ENCODE measurements at regions not wholly inside any gene's neighbourhood (a gene's known extent, or its start where the extent isn't known, plus 50 kb on each side); places are given as distances from the start of the nearest gene placed in this dataset.

- Histone ChIP-seq H3K4me1 (ENCODE audit: control insufficient read depth, insufficient read depth, low read length) (peaks cover 4% of the 10 kb centered on the region), H3K36me3 (ENCODE audit: control insufficient read depth, insufficient read depth, low read length) (no peaks in the 10 kb centered on the region), H3K9me3 (ENCODE audit: control insufficient read depth, insufficient read depth, low read length) (no peaks in the 10 kb centered on the region), H3K27me3 (ENCODE audit: control insufficient read depth, insufficient read depth, low read length) (no peaks in the 10 kb centered on the region), H3K9ac (ENCODE audit: low read depth, low read length) (no peak overlapping the region), H3K4me3 (ENCODE audit: low read depth, low read length) (no peak overlapping the region)
These were observed 209.2 kb downstream of the CTTN start for GRCh38 chr11:70607561-70607960.

- Histone ChIP-seq H3K27me3 (ENCODE audit: control insufficient read depth, insufficient read depth, low read length) (no peaks in the 10 kb centered on the region), H3K4me1 (ENCODE audit: control insufficient read depth, insufficient read depth, low read length) (peaks cover 4% of the 10 kb centered on the region), H3K36me3 (ENCODE audit: control insufficient read depth, insufficient read depth, low read length) (no peaks in the 10 kb centered on the region), H3K9me3 (ENCODE audit: control insufficient read depth, insufficient read depth, low read length) (no peaks in the 10 kb centered on the region), H3K9ac (ENCODE audit: low read depth, low read length) (no peak overlapping the region), H3K4me3 (ENCODE audit: low read depth, low read length) (no peak overlapping the region)
These were observed 210.5 kb downstream of the CTTN start for GRCh38 chr11:70608568-70609470.

- Histone ChIP-seq H3K4me1 (ENCODE audit: control insufficient read depth, insufficient read depth, low read length) (peaks cover 4% of the 10 kb centered on the region), H3K4me3 (ENCODE audit: low read depth, low read length) (no peak overlapping the region), H3K9ac (ENCODE audit: low read depth, low read length) (no peak overlapping the region), H3K27me3 (ENCODE audit: control insufficient read depth, insufficient read depth, low read length) (no peaks in the 10 kb centered on the region), H3K36me3 (ENCODE audit: control insufficient read depth, insufficient read depth, low read length) (no peaks in the 10 kb centered on the region), H3K9me3 (ENCODE audit: control insufficient read depth, insufficient read depth, low read length) (no peaks in the 10 kb centered on the region)
These were observed 212.5 kb downstream of the CTTN start for GRCh38 chr11:70610566-70611565.

GRCh38 chr11:70611821-70612220 lies 213.5 kb downstream of the CTTN start:
- peaks cover 4% of the 10 kb centered on the region for H3K4me1 ChIP-seq (ENCODE audit: control insufficient read depth, insufficient read depth, low read length)
- H3K9ac ChIP-seq (ENCODE audit: low read depth, low read length) = no peak overlapping the region
- no peaks in the 10 kb centered on the region for H3K27me3 ChIP-seq (ENCODE audit: control insufficient read depth, insufficient read depth, low read length)
- H3K4me3 ChIP-seq (ENCODE audit: low read depth, low read length) = no peak overlapping the region
- H3K36me3 ChIP-seq (ENCODE audit: control insufficient read depth, insufficient read depth, low read length) = no peaks in the 10 kb centered on the region
- no peaks in the 10 kb centered on the region for H3K9me3 ChIP-seq (ENCODE audit: control insufficient read depth, insufficient read depth, low read length)

GRCh38 chr11:70612459-70613141 lies 214.3 kb downstream of the CTTN start:
- H3K36me3 ChIP-seq (ENCODE audit: control insufficient read depth, insufficient read depth, low read length) = no peaks in the 10 kb centered on the region
- H3K4me3 ChIP-seq (ENCODE audit: low read depth, low read length) = no peak overlapping the region
- no peaks in the 10 kb centered on the region for H3K27me3 ChIP-seq (ENCODE audit: control insufficient read depth, insufficient read depth, low read length)
- no peak overlapping the region for H3K9ac ChIP-seq (ENCODE audit: low read depth, low read length)
- H3K4me1 ChIP-seq (ENCODE audit: control insufficient read depth, insufficient read depth, low read length) = peaks cover 4% of the 10 kb centered on the region
- no peaks in the 10 kb centered on the region for H3K9me3 ChIP-seq (ENCODE audit: control insufficient read depth, insufficient read depth, low read length)

GRCh38 chr11:70614034-70614681 lies 215.8 kb downstream of the CTTN start:
- Histone ChIP-seq H3K4me3 (ENCODE audit: low read depth, low read length) (no peak overlapping the region), H3K27me3 (ENCODE audit: control insufficient read depth, insufficient read depth, low read length) (no peaks in the 10 kb centered on the region), H3K36me3 (ENCODE audit: control insufficient read depth, insufficient read depth, low read length) (no peaks in the 10 kb centered on the region), H3K9me3 (ENCODE audit: control insufficient read depth, insufficient read depth, low read length) (no peaks in the 10 kb centered on the region), H3K9ac (ENCODE audit: low read depth, low read length) (no peak overlapping the region), H3K4me1 (ENCODE audit: control insufficient read depth, insufficient read depth, low read length) (peaks cover 4% of the 10 kb centered on the region)

GRCh38 chr11:70615036-70615875 lies 216.9 kb downstream of the CTTN start:
- no peaks in the 10 kb centered on the region for H3K27me3 ChIP-seq (ENCODE audit: control insufficient read depth, insufficient read depth, low read length)
- H3K4me1 ChIP-seq (ENCODE audit: control insufficient read depth, insufficient read depth, low read length) = peaks cover 4% of the 10 kb centered on the region
- H3K36me3 ChIP-seq (ENCODE audit: control insufficient read depth, insufficient read depth, low read length) = no peaks in the 10 kb centered on the region
- no peak overlapping the region for H3K4me3 ChIP-seq (ENCODE audit: low read depth, low read length)
- H3K9ac ChIP-seq (ENCODE audit: low read depth, low read length) = no peak overlapping the region
- H3K9me3 ChIP-seq (ENCODE audit: control insufficient read depth, insufficient read depth, low read length) = no peaks in the 10 kb centered on the region

GRCh38 chr11:70616317-70616716 lies 218.0 kb downstream of the CTTN start:
- no peaks in the 10 kb centered on the region for H3K27me3 ChIP-seq (ENCODE audit: control insufficient read depth, insufficient read depth, low read length)
- no peaks in the 10 kb centered on the region for H3K36me3 ChIP-seq (ENCODE audit: control insufficient read depth, insufficient read depth, low read length)
- H3K4me3 ChIP-seq (ENCODE audit: low read depth, low read length) = no peak overlapping the region
- H3K4me1 ChIP-seq (ENCODE audit: control insufficient read depth, insufficient read depth, low read length) = no peaks in the 10 kb centered on the region
- H3K9me3 ChIP-seq (ENCODE audit: control insufficient read depth, insufficient read depth, low read length) = no peaks in the 10 kb centered on the region
- no peak overlapping the region for H3K9ac ChIP-seq (ENCODE audit: low read depth, low read length)

GRCh38 chr11:70616938-70617654 lies 218.8 kb downstream of the CTTN start:
- H3K27me3 ChIP-seq (ENCODE audit: control insufficient read depth, insufficient read depth, low read length) = no peaks in the 10 kb centered on the region
- H3K4me3 ChIP-seq (ENCODE audit: low read depth, low read length) = no peak overlapping the region
- H3K9ac ChIP-seq (ENCODE audit: low read depth, low read length) = no peak overlapping the region
- H3K4me1 ChIP-seq (ENCODE audit: control insufficient read depth, insufficient read depth, low read length) = no peaks in the 10 kb centered on the region
- no peaks in the 10 kb centered on the region for H3K9me3 ChIP-seq (ENCODE audit: control insufficient read depth, insufficient read depth, low read length)
- no peaks in the 10 kb centered on the region for H3K36me3 ChIP-seq (ENCODE audit: control insufficient read depth, insufficient read depth, low read length)

- H3K9ac ChIP-seq (ENCODE audit: low read depth, low read length) = no peak overlapping the region
- H3K4me3 ChIP-seq (ENCODE audit: low read depth, low read length) = no peak overlapping the region
- no peaks in the 10 kb centered on the region for H3K4me1 ChIP-seq (ENCODE audit: control insufficient read depth, insufficient read depth, low read length)
- no peaks in the 10 kb centered on the region for H3K36me3 ChIP-seq (ENCODE audit: control insufficient read depth, insufficient read depth, low read length)
- H3K27me3 ChIP-seq (ENCODE audit: control insufficient read depth, insufficient read depth, low read length) = no peaks in the 10 kb centered on the region
- H3K9me3 ChIP-seq (ENCODE audit: control insufficient read depth, insufficient read depth, low read length) = no peaks in the 10 kb centered on the region
These were observed 220.2 kb downstream of the CTTN start for GRCh38 chr11:70618431-70619101.

All from iPS-15b (cell line).